SU-DHL-6 (cell line): ENCODE measurements at regions not wholly inside any gene's neighbourhood (a gene's known extent, or its start where the extent isn't known, plus 50 kb on each side); places are given as distances from the start of the nearest gene placed in this dataset.

Source experiments
- CTCF ChIP-seq: fragments of 200-600 bp; sonication (generic); IDR thresholded peaks from one replicate; pipeline ENCODE4 v1.5.1; 2017; ENCODE audit warnings: antibody characterized with exemption, mild to moderate bottlenecking, low read length, moderate library complexity; ENCODE audit not compliant: insufficient read depth, poor library complexity, severe bottlenecking
- EZH2phosphoT487 ChIP-seq: fragments of 200-600 bp; sonication (generic), shearing (Covaris generic); conservative IDR thresholded peaks from 2 replicates; pipeline ENCODE4 v1.6.1; 2018; ENCODE audit warnings: mild to moderate bottlenecking, antibody characterized with exemption, low read length, moderate library complexity, mixed read lengths

GRCh38 chr4:167722487-167722808 is 369.9 kb upstream of the ANXA10 start:
- no peak for TF ChIP-seq CTCF
- TF ChIP-seq EZH2phosphoT487, result no peak
